ENCODE measurements at regions not wholly inside any gene's neighbourhood (a gene's known extent, or its start where the extent isn't known, plus 50 kb on each side); places are given as distances from the start of the nearest gene placed in this dataset.

DNA sequence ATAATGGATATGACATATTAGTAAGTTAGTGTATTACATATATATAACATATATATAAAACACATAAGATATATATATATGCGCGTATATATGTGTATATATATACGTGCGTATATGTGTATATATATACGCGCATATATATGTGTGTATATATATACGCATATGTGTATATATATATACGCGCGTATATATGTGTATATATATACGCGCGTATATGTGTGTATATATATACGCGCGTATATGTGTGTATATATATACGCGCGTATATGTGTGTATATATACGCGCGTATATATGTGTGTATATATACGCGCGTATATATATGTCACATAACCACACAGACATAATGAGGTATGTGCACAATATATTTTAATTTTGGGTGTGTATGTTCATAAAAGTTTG, 327.8 kb downstream of the MEIS1 start:
- TF ChIP-seq CTCF (conservative IDR thresholded peaks at IDR 0.05; ENCODE audit: low read depth, low read length), result no peak
- no peak overlapping the region for H3K4me3 ChIP-seq (ENCODE audit: low read depth, low read length)
- DNase-seq (ENCODE audit: low read depth), result no peak

GRCh38 chr2:66766582-66766981, 331.7 kb downstream of the MEIS1 start:
- no peak overlapping the region for H3K4me3 ChIP-seq (ENCODE audit: low read depth, low read length)
- no peak for DNase-seq (ENCODE audit: low read depth)
- no peak for TF ChIP-seq CTCF (conservative IDR thresholded peaks at IDR 0.05; ENCODE audit: low read depth, low read length)

GRCh38 chr2:66771359-66771976, 336.5 kb downstream of the MEIS1 start:
- TF ChIP-seq CTCF (conservative IDR thresholded peaks at IDR 0.05; ENCODE audit: low read depth, low read length), result no peak
- H3K4me3 ChIP-seq (ENCODE audit: low read depth, low read length), result no peak overlapping the region
- DNase-seq (ENCODE audit: low read depth), result no peak

DNA sequence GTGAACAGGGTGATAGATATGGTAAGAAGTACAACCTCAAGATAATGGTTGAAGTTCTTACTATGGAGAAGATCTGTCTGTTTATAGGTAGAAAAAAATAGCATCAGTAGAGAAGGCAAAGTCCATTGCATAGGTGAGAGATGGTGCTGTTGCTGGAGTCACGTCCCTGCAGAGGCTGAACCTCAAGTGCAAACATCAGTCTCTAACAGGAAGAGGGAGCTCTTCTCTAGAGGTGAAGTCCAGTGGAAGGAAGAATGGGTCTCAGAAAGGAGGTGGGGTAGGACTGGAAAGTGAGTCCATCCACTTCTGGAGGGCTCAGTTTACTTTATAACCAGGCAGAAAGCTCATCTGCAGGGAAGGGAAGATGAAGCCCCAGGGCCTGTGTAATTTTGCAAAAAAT, 337.7 kb downstream of the MEIS1 start:
- TF ChIP-seq CTCF (conservative IDR thresholded peaks at IDR 0.05; ENCODE audit: low read depth, low read length), result no peak
- H3K4me3 ChIP-seq (ENCODE audit: low read depth, low read length), result no peak overlapping the region
- no peak for DNase-seq (ENCODE audit: low read depth)

DNA sequence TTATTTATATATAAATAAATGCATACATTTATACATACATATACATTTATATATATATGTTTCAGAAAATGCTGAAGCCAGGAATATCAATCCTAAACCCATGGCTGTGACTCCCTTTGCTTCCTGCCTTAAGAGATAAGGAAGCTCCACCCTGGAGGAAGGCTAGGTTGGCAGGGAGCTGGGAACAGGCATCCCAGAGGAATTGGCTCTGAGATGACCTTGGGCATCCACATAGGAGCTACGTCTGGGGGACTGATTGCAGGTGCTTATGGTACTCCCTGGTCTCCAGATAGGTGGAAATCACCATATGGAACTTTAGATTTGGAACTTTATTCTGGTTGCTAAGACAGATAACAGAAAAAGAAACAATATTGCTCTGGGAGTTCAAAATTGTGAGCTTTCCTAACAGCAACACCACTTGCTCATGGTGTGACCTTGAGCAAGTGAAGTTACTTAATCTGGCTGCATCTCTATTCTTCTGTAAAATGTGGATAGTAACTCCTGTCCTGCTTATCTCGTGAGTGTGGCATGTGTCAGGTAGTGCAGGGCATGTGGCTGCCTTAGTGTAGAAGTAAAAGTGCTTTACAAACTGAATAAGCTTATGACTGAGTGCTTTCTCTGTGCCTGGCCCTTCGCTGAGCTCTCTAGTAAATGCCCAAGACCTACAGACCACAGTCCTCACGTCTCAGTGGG, 341.0 kb downstream of the MEIS1 start:
- DNase-seq (ENCODE audit: low read depth), result no peak
- no peak overlapping the region for H3K4me3 ChIP-seq (ENCODE audit: low read depth, low read length)
- TF ChIP-seq CTCF (conservative IDR thresholded peaks at IDR 0.05; ENCODE audit: low read depth, low read length), result no peak

DNA sequence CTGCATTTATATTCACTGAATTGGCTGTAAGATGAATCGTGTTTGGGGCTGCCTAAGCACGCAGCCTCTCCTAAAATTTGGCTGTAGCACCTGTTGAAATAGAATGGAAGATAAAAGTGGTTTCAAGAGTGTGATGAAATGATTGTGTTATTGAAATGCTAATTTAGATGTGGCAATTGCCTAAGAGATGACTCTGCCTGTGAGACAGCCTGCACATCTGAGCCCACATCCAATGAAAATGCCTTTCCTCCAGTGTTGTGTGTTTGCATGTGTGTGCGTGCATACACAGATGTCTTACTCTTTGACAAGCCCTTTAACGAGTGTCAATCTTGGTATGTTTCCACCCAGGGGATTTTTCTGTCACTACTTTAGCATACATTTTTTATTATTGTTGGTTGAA, 346.9 kb downstream of the MEIS1 start:
- no peak for TF ChIP-seq CTCF (conservative IDR thresholded peaks at IDR 0.05; ENCODE audit: low read depth, low read length)
- H3K4me3 ChIP-seq (ENCODE audit: low read depth, low read length), result no peak overlapping the region
- no peak for DNase-seq (ENCODE audit: low read depth)
